Mammary epithelial cell (primary cell): ENCODE measurements at regions not wholly inside any gene's neighbourhood (a gene's known extent, or its start where the extent isn't known, plus 50 kb on each side); places are given as distances from the start of the nearest gene placed in this dataset.

Source experiments
- EZH2 ChIP-seq: IDR thresholded peaks from 2 replicates; pipeline ENCODE4 v1.6.1; 2012; ENCODE audit warnings: low read length, inconsistent platforms, borderline replicate concordance
- TF ChIP-seq, protein P1 (sequence below), 2 donors: IDR thresholded peaks in 1 of 2; conservative IDR thresholded peaks in 1 of 2; 2 replicates each; pipeline ENCODE4 v1.5.1; 2011 to 2012; ENCODE audit warnings: inconsistent platforms in 2 of 2, low read length in 2 of 2, mild to moderate bottlenecking in 2 of 2, control low read depth in 1 of 2, low read depth in 1 of 2; ENCODE audit not compliant: insufficient read depth in 1 of 2; ENCODE audit errors: extremely low read depth in 1 of 2

- TF ChIP-seq, protein P1, sequence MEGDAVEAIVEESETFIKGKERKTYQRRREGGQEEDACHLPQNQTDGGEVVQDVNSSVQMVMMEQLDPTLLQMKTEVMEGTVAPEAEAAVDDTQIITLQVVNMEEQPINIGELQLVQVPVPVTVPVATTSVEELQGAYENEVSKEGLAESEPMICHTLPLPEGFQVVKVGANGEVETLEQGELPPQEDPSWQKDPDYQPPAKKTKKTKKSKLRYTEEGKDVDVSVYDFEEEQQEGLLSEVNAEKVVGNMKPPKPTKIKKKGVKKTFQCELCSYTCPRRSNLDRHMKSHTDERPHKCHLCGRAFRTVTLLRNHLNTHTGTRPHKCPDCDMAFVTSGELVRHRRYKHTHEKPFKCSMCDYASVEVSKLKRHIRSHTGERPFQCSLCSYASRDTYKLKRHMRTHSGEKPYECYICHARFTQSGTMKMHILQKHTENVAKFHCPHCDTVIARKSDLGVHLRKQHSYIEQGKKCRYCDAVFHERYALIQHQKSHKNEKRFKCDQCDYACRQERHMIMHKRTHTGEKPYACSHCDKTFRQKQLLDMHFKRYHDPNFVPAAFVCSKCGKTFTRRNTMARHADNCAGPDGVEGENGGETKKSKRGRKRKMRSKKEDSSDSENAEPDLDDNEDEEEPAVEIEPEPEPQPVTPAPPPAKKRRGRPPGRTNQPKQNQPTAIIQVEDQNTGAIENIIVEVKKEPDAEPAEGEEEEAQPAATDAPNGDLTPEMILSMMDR (conservative IDR thresholded peaks at IDR 0.05 in 1 of 2, IDR thresholded peaks at IDR 0.05 in 1 of 2; ENCODE audit: extremely low read depth in 1 of 2, insufficient read depth in 1 of 2, low read depth in 1 of 2, low read length in 2 of 2): no peak
- TF ChIP-seq EZH2: no peak
Measured at GRCh38 chr3:30129765-30130164, 476.6 kb upstream of the TGFBR2 start.
